AG04450 (cell line): ENCODE measurements at regions not wholly inside any gene's neighbourhood (a gene's known extent, or its start where the extent isn't known, plus 50 kb on each side); places are given as distances from the start of the nearest gene placed in this dataset.
"Not testable (repeated sequence)": the region's sequence is repeated elsewhere in the genome, so short reads cannot be mapped to it uniquely, and the experiment has no call there.

Source experiments
- CTCF ChIA-PET: fragments of 300-600, 350-600 bp; formaldehyde crosslinking; extraction: SDS; loops from one replicate; lab custom pipeline; 2022; ENCODE audit warnings: antibody characterized with exemption, inconsistent platforms; lab: Charles Lee
- POLR2A ChIA-PET: fragments of 350-600 bp; formaldehyde crosslinking; extraction: SDS; loops from one replicate; lab custom pipeline; 2021; ENCODE audit warnings: antibody characterized with exemption, inconsistent platforms; lab: Yijun Ruan, JAX
- DNase-seq: peaks from one replicate; pipeline ENCODE4 v3.0.0-alpha.2; 2011; ENCODE audit warnings: low read depth, low spot score
- H3K27ac ChIP-seq: one replicate; pipeline ENCODE4 v1.5.1; 2012; ENCODE audit warnings: low read depth, low read length, control low read depth
- H3K27me3 ChIP-seq: one replicate; pipeline ENCODE4 v1.6.0; 2012; ENCODE audit warnings: low read length; ENCODE audit not compliant: control insufficient read depth, insufficient read depth
- H3K4me3 ChIP-seq: 2 replicates; pipeline ENCODE4 v1.5.1; 2011; ENCODE audit warnings: mild to moderate bottlenecking, low read depth, low read length, control low read depth
- H3K9me3 ChIP-seq: 2 replicates; pipeline ENCODE4 v1.5.1; 2012; ENCODE audit warnings: low read length; ENCODE audit not compliant: control insufficient read depth, insufficient read depth
- CTCF ChIP-seq: IDR thresholded peaks from 2 replicates; pipeline ENCODE4 v1.5.1; 2011; ENCODE audit warnings: low read depth, low read length, control low read depth, inconsistent platforms

GRCh38 chr10:2509081-2509531 lies 558.2 kb upstream of the PFKP start:
- no peaks in the 10 kb centered on the region for H3K27me3 ChIP-seq
- no peak overlapping the region for H3K4me3 ChIP-seq
- H3K9me3 ChIP-seq: peaks cover 29% of the 10 kb centered on the region; the same call in 1 of the 2 replicates
- no peak overlapping the region for H3K27ac ChIP-seq
- no peak for TF ChIP-seq CTCF
- CTCF ChIA-PET: no interaction called here
- no peak for DNase-seq
- POLR2A ChIA-PET: no interaction called here

- H3K27ac ChIP-seq, POLR2A ChIA-PET, CTCF ChIA-PET, H3K27me3 ChIP-seq, DNase-seq, H3K4me3 ChIP-seq: not testable (repeated sequence)
- H3K9me3 ChIP-seq: peaks cover 34% of the 10 kb centered on the region
Measured at GRCh38 chr10:2501366-2501940, 565.9 kb upstream of the PFKP start.

GRCh38 chr10:2494399-2494798 lies 572.9 kb upstream of the PFKP start:
- Histone ChIP-seq H3K27ac (no peak overlapping the region), H3K27me3 (no peaks in the 10 kb centered on the region), H3K4me3 (no peak overlapping the region), H3K9me3 (peaks cover 30% of the 10 kb centered on the region)
- no peak for DNase-seq
- CTCF ChIA-PET: no interaction called here
- TF ChIP-seq CTCF: no peak
- POLR2A ChIA-PET: no interaction called here

GRCh38 chr10:2488446-2489005 lies 578.8 kb upstream of the PFKP start:
- ChIA-PET POLR2A (no interaction called here), CTCF (no interaction called here)
- no peak for DNase-seq
- TF ChIP-seq CTCF: no peak
- peaks cover 21% of the 10 kb centered on the region for H3K9me3 ChIP-seq
- no peak overlapping the region for H3K27ac ChIP-seq
- no peaks in the 10 kb centered on the region for H3K27me3 ChIP-seq
- H3K4me3 ChIP-seq: no peak overlapping the region

GRCh38 chr10:2487921-2488320 lies 579.4 kb upstream of the PFKP start:
- Histone ChIP-seq H3K27ac (no peak overlapping the region), H3K27me3 (no peaks in the 10 kb centered on the region), H3K4me3 (no peak overlapping the region), H3K9me3 (peaks cover 20% of the 10 kb centered on the region)
- ChIA-PET CTCF (no interaction called here), POLR2A (no interaction called here)
- no peak for DNase-seq
- no peak for TF ChIP-seq CTCF
